Choroid plexus epithelial cell (primary cell): ENCODE measurements at regions not wholly inside any gene's neighbourhood (a gene's known extent, or its start where the extent isn't known, plus 50 kb on each side); places are given as distances from the start of the nearest gene placed in this dataset.

Source experiments
- DNase-seq: peaks from one replicate; pipeline ENCODE4 v3.0.0-alpha.2; 2010; ENCODE audit warnings: low read depth
- H3K4me3 ChIP-seq: 2 replicates; pipeline ENCODE4 v1.5.1; 2011; ENCODE audit warnings: low read depth, mild to moderate bottlenecking, control low read depth, low read length, moderate library complexity
- CTCF ChIP-seq: conservative IDR thresholded peaks from 2 replicates; pipeline ENCODE4 v1.5.1; 2011; ENCODE audit warnings: low read depth, mild to moderate bottlenecking, control low read depth, inconsistent platforms, low read length, moderate library complexity

- no peak overlapping the region for H3K4me3 ChIP-seq
- no peak for TF ChIP-seq CTCF
- DNase-seq, result no peak
These were observed 1044.4 kb upstream of the DIAPH2 start for GRCh38 chrX:95640226-95640625.

GRCh38 chrX:95645738-95646137, 1038.9 kb upstream of the DIAPH2 start:
- no peak for DNase-seq
- no peak for TF ChIP-seq CTCF
- no peak overlapping the region for H3K4me3 ChIP-seq

GRCh38 chrX:95662200-95662599, 1022.4 kb upstream of the DIAPH2 start:
- DNase-seq, result no peak
- no peak overlapping the region for H3K4me3 ChIP-seq
- TF ChIP-seq CTCF, result no peak

GRCh38 chrX:95666056-95666455, 1018.6 kb upstream of the DIAPH2 start:
- H3K4me3 ChIP-seq, result no peak overlapping the region
- no peak for DNase-seq
- no peak for TF ChIP-seq CTCF

- no peak for TF ChIP-seq CTCF
- no peak overlapping the region for H3K4me3 ChIP-seq
- DNase-seq, result no peak
These were observed 1009.6 kb upstream of the DIAPH2 start for GRCh38 chrX:95675011-95675410.

GRCh38 chrX:95675794-95676193, 1008.8 kb upstream of the DIAPH2 start:
- no peak overlapping the region for H3K4me3 ChIP-seq
- no peak for TF ChIP-seq CTCF
- DNase-seq, result no peak

GRCh38 chrX:95678679-95679078, 1006.0 kb upstream of the DIAPH2 start:
- H3K4me3 ChIP-seq, result no peak overlapping the region
- TF ChIP-seq CTCF, result no peak

More at GRCh38 chrX:95678679-95679078, 1006.0 kb upstream of the DIAPH2 start:
- DNase-seq, result no peak
